ENCODE measurements at regions not wholly inside any gene's neighbourhood (a gene's known extent, or its start where the extent isn't known, plus 50 kb on each side); places are given as distances from the start of the nearest gene placed in this dataset.
"Not testable (repeated sequence)": the region's sequence is repeated elsewhere in the genome, so short reads cannot be mapped to it uniquely, and the experiment has no call there.

DNA sequence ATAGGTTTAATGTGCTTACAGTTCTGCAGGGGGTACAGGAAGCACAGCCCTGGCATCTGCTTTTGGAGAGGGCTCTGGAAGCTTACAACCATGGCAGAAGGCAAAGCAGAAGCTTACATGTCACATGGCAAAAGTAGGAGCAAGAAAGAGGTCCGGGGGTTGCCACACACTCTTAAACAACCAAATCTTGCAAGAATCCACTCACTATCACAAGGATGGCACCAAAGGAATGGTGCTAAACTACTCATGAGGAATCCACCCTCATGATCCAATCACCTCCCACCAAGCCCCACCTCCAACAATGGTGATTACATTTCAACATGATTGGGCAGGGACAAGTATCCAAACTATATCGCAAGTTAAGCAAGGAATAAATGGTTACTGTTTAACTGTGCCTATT, 255.8 kb upstream of the AVPR1A start:
- no peak for DNase-seq (ENCODE audit: low read depth)

DNA sequence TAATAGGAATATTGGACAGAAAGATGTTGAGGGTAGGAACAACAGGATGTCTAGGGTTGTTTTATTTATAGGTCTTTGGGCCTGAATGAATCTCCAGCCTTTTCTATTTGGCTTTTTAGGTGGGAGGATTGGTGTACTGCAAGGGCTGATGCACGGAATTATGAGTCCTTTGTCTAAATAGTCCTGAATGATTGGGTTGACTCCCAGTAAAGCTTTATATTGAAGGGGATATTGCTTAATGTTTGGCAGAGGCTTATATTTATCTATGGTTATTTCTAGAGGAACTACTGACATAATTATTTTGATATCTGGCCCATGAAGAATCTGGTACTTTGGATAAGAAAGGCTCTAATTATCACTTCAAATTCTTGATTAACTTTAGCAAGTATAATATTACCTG, 253.6 kb upstream of the AVPR1A start:
- no peak for DNase-seq (ENCODE audit: low read depth)

DNA sequence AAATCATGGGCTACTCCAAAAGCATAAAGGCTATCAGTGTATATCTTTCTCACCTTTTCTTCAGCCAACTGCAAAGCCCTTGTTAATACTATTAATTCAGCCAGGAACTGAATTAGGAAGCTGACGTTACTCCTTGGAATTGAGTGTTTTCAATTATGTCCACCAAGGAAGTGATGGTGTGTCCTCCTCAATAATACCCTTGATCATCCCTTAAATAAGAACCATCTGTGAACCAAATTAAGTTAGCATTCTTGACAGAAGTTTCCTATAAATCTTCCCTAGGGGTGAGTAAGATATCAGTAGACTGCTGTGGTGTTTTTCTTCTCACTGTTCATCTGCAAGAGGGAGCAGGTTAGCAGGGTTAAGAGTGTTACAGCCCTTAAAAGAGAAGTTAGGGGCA, 252.3 kb upstream of the AVPR1A start:
- DNase-seq (ENCODE audit: low read depth): peak; percentile 4

DNA sequence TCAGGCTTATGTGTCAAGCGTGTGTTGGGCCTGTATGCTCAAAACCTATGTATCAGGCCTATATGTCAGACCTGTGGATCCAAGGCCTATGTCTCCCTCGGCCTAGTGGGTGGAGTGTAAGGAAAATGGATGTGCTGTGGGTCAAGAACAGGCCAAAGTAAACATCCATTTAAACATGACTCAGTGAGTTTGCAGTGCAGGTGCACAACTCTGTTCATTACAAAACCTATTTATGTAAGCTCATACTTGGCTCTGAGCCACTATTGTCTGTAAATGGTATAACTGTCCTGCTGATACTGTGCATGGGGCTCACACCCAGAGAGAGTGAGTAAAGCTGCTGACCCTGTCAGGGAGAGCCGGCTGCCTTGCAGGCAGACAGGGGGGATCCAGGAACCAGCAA, 249.7 kb upstream of the AVPR1A start:
- DNase-seq (ENCODE audit: low read depth): peak; percentile 54

DNA sequence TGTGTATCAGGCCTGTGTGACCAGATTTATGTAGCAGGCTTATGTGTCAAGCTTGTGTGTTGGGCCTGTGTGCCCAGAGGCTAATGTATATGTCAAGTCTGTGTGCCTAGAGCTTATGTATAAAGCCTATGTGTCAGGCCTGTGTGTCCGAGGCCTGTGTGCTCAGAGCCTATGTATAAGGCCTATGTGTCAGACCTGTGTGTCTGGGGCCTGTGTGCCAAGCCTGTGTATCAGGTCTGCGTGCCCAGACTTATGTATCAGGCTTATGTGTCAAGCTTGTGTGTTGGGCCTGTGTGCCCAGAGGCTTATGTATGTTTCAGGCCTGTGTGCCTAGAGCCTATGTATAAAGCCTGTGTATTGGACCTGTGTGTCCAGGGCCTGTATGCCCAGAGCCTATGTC, 249.3 kb upstream of the AVPR1A start:
- DNase-seq (ENCODE audit: low read depth): no peak

DNA sequence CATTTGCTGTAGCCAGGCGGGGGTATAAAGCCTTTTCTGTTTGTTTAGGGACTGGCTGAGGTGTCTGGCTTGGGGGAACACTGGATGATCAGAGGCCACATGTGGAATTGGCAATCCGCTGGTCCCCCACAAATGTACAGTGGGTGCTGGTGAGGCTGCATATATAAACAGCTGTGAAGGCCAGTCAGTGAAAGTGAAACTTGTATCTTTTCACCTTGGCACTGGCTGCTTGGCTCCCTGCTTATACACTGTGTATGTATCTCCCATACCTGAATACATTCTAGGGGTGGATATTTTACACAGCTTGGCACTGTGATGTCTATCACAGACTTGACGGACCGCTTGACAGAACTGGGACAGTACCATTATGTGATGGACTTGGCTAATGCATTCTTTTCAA, 246.8 kb upstream of the AVPR1A start:
- no peak for DNase-seq (ENCODE audit: low read depth)

DNA sequence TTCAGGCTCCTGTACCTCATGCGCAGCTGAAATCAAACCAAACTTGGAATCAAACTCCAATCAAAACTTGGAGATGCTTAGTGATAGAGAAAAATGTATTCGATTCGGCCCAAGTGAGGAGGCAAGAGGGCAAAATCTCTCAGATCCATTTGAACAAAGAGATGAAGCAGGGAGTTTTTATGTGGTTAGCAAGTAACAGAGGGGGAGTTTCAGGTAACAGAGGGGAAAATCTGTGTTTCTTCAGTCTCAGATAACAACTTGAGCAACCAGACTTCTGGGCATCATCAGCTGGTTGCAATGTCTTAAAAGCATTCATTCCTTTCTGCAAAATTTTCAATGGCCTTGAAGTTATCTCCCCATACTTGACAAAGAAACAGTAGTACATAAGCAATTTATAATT, 245.1 kb upstream of the AVPR1A start:
- DNase-seq (ENCODE audit: low read depth): no peak

DNA sequence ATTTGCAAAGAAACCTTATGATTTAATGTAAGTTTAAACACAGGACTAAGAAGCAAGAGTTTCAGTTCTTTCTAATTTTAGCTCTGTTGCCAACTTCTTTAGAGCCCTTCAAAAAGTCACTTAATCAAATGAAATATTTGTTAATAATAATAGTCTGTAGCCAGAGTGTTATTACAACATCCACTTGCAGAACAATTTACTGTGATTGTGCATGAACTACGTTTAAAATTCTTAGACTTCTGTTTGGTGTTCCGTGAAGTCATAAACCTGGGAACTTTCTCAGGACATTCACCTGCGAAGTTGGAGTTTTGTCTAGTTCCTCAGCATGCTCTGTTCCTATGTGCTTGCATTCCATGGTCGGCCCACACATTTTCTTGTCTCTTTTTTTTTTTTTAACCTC, 244.0 kb upstream of the AVPR1A start:
- no peak for DNase-seq (ENCODE audit: low read depth)

DNA sequence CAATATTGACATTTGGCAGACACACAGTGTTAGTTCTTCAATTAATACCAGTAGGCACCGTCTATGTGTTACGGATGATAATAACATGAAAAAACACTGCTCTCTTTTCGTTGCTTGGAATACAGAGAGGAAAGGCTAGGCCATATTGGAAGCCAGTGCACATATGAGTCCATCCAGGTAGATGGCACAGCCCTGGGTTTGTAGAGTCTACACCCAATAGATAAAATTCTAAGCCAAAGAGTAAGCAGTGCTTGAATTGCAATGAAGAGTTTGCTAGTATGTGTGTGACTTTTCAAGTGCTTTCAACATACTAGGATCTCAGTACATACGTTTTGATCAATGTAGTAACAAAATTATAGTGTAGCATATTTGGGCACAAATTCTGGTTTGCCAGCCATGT, 243.3 kb upstream of the AVPR1A start:
- DNase-seq (ENCODE audit: low read depth): no peak

DNA sequence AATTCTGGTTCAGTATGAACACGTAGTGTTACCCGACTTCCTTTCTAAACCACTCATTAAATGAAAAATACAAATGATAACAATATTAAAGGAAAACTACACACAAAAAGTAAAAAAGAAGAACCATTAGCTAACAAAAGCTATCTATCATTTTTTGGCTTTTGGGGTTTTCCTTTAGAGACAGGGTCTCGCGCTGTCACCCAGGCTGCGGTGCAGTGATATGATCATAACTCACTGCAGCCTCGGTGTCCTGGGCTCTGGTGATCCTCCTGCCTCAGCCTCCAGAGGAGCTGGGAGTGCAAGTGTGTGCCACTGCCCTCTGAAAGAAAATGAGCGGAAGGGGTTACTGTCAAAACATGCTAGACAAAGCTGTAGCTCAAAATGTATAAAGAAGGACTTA, 238.2 kb upstream of the AVPR1A start:
- no peak for DNase-seq (ENCODE audit: low read depth)

DNA sequence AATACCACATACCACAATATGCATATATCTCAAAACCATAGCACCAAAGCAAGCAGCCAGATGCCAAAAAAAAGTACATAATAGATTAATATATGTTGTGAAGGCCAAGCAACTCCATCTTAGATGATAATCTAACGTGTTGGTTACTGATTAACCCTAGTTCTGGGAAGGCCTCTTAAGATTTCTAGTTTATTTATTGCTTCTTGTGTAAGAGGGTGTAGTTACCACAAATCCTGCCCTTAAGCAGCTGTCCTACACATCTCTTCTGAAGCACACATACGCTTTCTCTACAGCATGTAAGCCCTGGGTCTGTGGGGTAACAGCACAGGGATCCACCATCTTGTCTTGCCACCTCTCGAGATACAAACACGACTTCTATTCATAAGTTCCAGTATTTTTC, 236.8 kb upstream of the AVPR1A start:
- no peak for DNase-seq (ENCODE audit: low read depth)

DNA sequence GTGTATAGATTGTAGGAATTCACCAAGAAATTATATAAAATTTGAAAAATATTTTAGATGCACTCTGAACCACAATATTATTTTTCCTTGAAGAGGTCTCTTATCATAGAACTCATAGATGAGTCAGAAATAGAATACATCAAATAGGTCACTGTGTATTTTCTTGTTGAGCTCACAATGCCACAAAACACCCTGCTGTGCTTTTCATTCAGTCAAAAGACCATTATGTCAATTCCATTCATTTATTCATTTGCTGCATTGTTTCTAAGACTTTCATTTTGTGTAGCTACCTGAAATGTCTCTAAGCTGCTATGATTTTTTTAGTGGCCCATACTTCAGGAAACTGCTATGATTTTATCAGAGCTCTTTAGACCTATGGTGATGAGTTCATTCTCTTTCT, 231.9 kb upstream of the AVPR1A start:
- DNase-seq (ENCODE audit: low read depth): no peak

DNA sequence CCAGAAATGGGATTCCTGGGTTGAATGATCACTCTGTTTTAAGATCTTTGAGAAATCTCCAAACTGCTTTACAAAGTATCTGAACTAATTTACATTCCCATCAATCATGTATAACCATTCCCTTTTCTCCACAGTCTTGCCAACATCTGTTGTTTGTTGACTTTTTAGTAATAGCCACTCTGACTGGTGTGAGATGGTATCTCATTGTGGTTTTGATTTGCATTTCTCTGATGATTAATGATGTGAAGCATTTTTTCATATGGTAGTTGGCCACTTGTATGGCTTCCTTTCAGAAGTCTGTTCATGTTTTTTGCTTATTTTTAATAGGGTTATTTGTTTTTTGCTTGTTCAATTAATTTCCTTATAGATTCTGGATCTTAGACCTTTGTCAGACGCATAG, 211.8 kb upstream of the AVPR1A start:
- peak; percentile 67 for DNase-seq (ENCODE audit: low read depth)

DNA sequence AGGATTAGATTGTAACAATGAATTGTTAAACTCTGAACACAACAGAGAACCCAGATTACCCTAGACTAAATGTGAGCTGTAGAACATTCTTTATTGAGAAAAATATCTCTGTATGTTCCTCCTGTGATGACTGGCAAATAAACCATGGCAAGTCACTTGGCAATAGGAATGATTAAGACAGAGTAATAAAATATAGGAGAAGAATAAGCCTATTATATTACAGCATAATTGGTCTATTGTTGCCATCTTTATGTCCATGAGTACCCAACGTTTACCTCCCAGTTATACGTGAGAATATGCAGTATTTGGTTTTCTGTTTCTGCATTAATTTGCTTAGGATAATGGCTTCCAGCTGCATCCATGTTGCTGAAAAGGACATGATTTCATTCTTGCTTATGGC, 211.2 kb upstream of the AVPR1A start:
- DNase-seq (ENCODE audit: low read depth): peak; percentile 6

DNA sequence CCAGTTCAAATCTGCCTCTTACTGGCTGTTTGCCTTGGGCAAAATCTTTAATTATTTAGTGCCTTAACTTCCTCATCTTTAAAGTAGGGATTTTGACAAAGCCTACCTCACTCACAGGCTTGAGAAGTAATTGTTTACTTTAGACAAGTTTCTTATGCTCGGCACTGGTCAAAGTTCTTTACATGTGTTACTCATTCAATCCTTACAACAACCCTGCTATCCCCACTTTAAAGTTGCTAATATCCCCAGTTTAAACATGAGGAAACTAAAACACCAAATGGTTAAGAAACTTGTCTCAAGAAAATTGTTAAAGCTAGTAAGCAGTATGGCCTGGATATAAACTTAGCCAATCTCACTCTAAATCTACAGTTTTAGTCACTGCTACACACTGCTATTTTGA, 204.0 kb upstream of the AVPR1A start:
- DNase-seq (ENCODE audit: low read depth): no peak

DNA sequence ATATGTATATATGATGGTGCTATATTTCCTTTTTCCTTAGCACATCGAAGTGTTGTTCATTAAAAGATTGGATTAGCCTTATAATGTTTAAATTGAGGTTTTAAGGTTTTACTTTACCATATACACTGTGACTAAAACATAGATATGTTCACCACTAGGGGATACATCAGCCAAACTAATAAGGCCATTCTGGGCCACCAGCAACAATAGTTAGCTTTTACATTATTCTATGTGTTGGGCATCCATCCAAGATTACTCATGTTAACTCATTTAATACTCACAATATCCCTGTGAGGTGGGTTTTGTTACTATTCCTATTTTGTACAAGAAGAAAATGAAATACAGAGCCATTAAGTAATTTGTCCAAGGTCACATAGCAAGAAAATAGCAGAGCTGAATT, 202.6 kb upstream of the AVPR1A start:
- peak; percentile 24 for DNase-seq (ENCODE audit: low read depth)

DNA sequence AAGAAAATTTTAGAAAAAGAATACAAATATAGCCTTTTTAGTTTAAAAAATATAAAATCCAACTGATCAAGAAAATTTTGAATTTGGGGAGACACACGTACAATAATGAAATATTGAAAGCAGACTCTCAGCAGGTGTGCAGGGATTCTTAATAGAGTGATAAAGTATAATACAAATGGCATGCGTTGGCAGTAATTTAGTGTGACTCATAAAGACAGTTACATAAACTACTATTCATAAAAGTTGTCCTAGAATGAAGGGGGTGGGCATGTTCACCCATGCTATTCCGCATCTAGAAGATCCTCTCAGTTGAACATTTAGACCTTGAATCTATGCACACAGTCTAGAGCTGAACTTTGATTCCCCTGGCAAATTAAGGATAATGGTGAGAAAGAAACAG, 200.4 kb upstream of the AVPR1A start:
- DNase-seq (ENCODE audit: low read depth): no peak

DNA sequence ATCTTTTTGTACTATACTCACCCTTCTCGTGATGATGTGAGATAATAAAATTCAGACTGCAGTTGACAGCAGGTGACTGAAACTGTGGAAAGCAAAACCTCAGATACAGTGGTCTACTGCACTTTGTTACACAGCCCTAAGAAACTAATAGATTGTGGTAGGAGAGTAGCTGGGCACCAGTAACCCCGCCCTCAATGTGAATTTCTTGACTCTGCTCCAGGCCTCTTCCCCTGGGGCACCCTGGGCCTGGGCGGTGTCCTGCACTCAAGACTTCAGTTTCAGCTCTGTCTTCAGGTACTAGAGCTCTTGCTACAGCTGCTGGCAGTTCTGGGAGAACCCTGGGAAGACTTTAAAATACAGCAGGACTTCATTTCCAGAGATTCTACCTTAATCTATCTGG, 197.6 kb upstream of the AVPR1A start:
- DNase-seq (ENCODE audit: low read depth): no peak

DNA sequence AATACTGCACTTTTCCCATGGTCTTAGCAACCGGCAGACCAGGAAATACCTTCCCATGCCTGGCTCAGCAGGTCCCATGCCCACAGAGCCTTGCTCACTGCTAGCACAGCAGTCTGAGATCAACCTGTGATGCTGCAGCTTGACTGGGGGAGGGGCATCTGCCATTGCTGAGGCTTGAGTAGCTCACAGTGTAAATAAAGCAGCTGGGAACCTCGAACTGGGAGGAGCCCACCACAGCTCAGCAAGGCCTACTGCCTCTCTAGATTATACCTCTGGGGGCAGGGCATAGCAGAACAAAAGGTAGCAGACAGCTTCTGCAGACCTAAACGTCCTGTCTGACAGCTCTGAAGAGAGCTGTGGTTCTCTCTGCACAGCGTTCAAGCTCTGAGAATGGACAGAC, 186.2 kb upstream of the AVPR1A start:
- DNase-seq (ENCODE audit: low read depth): not testable (repeated sequence)

DNA sequence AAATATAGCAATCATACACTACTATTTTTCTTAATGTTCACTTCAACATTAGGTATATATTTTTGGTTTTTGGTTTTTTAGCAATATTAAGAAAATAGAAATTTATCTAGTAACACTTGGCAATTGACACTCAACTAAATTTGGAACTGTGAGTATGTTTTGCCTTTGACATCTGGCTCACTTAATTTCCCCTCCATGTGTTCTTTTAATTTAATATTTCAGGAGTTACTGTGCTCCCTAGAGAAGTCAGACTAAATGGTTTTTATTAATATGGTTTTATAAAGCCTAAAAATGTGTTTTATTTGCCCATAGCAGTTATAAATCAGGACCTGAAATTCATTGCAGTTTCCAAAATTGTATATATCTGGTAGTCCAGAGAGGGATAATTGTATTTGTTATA, 175.3 kb upstream of the AVPR1A start:
- DNase-seq (ENCODE audit: low read depth): no peak

DNA sequence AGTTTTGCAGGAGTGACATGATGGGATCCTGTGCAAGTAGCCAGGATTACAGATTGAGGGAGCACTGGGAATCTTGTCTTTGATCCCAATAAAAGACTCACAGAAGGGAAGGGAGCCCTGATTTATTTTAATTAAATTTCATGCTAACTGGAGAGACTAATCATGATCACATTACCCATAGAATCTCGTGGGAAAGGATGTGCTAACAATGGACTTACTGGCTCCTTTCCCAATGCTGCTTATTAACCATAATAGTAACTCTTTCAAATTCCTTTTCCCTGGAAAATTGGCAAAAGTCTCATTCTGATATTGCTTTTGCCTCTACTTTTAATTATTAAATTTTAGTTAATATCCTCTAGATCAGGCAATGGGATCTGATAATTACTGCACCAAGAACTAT, 174.8 kb upstream of the AVPR1A start:
- DNase-seq (ENCODE audit: low read depth): no peak

DNA sequence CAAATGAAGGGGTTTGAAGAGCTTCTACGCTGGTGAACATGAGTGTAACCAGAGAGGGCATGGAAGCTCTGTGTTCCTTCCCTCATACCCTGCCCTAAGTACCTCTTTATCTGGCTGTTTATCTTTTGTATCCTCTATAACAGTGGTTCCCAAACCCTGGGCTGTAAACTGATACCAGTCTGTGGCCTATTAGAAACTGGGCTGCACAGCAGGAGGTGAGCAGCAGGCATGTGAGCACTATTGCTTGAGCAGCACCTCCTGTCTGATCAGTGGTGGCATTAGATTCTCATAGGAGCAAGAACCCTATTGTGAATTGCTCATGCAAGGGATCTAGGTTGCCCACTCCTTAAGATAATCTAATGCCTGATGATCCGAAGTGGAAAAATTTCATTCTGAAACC, 172.9 kb upstream of the AVPR1A start:
- DNase-seq (ENCODE audit: low read depth): no peak

DNA sequence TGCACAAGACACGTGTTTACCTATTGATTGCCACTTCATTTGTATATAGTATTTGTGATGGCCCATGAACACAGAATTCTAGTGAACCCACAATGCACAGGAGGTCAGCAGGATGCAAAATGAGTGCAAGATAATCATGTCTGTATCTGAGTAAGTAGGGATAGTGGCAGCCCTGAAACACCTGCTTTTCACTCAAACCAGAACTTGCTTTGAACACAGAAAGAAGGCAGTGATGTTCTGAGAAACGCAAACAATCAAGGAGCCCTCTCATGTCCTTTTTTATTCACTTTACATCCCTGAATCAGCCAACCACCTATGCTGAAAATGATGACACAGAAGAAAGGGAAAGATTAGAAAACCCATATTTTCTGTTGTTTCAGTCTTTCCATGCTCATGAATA, 170.4 kb upstream of the AVPR1A start:
- DNase-seq (ENCODE audit: low read depth): no peak

DNA sequence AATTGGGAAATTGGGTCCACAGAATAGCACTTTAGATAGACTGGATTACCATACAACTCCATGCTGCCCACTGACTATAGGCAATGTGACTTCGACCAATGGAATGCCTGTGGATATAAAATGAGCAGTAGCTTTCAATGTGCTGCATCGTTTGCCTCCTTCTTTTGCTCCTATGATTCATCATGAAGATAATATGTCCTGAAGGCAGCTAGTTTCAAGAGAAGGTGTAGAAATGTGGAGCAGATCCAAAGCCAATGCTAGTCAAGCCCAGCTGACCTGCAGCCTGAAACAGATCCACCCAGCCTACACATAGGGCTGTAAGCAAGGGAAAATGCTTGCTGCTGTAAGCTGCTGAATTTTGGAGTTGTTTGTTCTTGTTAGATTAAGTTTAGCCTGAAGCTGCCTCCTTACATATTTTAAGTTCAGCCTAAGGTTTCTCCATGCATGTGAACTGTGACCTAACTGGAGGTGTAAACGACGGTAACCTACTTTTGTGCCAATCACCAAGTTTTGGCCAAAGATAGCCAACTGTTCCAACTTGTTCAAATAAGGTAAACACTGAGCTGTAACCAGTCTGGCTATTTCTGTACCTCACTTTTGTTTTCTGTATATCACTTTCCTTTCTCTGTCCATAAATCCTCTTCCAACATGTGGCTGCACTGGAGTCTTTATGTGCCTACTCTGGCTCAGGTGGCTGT, 169.1 kb upstream of the AVPR1A start:
- peak; percentile 89 for DNase-seq (ENCODE audit: low read depth)

DNA sequence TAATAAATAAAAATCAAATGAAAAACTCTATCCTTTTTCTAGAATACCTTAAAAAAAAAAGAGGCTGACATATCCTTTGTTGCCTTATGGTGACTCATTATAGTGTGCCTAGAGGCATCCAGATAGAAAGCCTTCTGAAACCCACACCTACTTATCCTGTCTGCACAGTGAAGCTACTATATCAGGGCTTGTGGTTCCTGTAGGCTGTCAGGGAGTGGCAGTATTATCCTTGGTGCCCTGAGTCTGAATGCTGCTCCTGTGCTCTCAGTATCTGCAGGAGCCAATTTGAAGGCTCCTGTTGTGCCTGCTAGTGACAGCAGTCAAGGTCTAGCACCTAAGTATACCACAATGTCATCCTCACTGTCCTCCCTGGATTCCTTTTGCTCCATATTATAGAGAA, 168.4 kb upstream of the AVPR1A start:
- DNase-seq (ENCODE audit: low read depth): peak; percentile 92

All from RPMI7951 (cell line).